T-cell (primary cell): ENCODE measurements at regions not wholly inside any gene's neighbourhood (a gene's known extent, or its start where the extent isn't known, plus 50 kb on each side); places are given as distances from the start of the nearest gene placed in this dataset.

Experiments
- ATAC-seq, 4 experiments: fragments of 200-7000 bp in 3 of 4; fragments of 150-1000 bp in 1 of 4; cut with Tn5 transposase; replicated peaks in 1 of 4; 1 replicate in 3 of 4; 2 replicates in 1 of 4; pipeline ENCODE4 v1.10.0; 2021; ENCODE audit warnings: moderate library complexity in 3 of 4, mild to moderate bottlenecking in 2 of 4, moderate number of reproducible peaks in 1 of 4
- CTCF ChIA-PET, 2 donors: fragments of 300-600 bp; sonication (Branson Sonifier 250); formaldehyde crosslinking; loops; one replicate each; lab custom pipeline; 2022; ENCODE audit warnings: antibody characterized with exemption in 2 of 2; lab: Charles Lee
- POLR2A ChIA-PET, 2 donors: fragments of 300-600 bp; sonication (Branson Sonifier 250); formaldehyde crosslinking; loops; one replicate each; lab custom pipeline; 2022; ENCODE audit warnings: antibody characterized with exemption in 2 of 2; lab: Charles Lee
- DNase-seq, 35 experiments: peaks; one replicate each; pipeline versions ENCODE4 v3.0.0 to v3.0.0-alpha.2; 2013 to 2023
- H3K27ac ChIP-seq: one replicate; pipeline ENCODE4 v1.5.1; 2013; ENCODE audit warnings: low read length
- H3K27me3 ChIP-seq, 2 experiments: replicated peaks in 1 of 2; 1 replicate in 1 of 2; 2 replicates in 1 of 2; pipeline versions ENCODE4 v1.6.1 to v1.7.0; 2013; ENCODE audit warnings: low read length in 1 of 2, mixed read lengths in 1 of 2; ENCODE audit not compliant: control insufficient read depth in 2 of 2, insufficient read depth in 2 of 2; ENCODE audit errors: extremely low read depth in 1 of 2
- H3K36me3 ChIP-seq, 2 donors: 1 replicate in 1 of 2; 2 replicates in 1 of 2; pipeline versions ENCODE4 v1.6.1 to v1.7.0; 2013; ENCODE audit warnings: low read length in 1 of 2; ENCODE audit not compliant: control insufficient read depth in 2 of 2, insufficient read depth in 1 of 2; ENCODE audit errors: extremely low read depth in 1 of 2
- H3K4me1 ChIP-seq, 2 experiments: 1 replicate in 1 of 2; 2 replicates in 1 of 2; pipeline versions ENCODE4 v1.6.1 to v1.7.0; 2013; ENCODE audit warnings: low read length in 2 of 2, mixed read lengths in 1 of 2; ENCODE audit not compliant: insufficient read depth in 2 of 2, control insufficient read depth in 1 of 2; ENCODE audit errors: extremely low read depth in 1 of 2
- H3K4me3 ChIP-seq, 2 donors: 1 replicate in 1 of 2; 2 replicates in 1 of 2; pipeline versions ENCODE4 v1.5.1 to v1.7.0; 2013; ENCODE audit warnings: mild to moderate bottlenecking in 2 of 2, low read length in 1 of 2, moderate library complexity in 1 of 2; ENCODE audit not compliant: control insufficient read depth in 1 of 2; ENCODE audit errors: extremely low read depth in 1 of 2
- H3K9me3 ChIP-seq: 2 replicates; pipeline ENCODE4 v1.7.0; 2013
- H3K27ac Mint-ChIP-seq, 2 donors: one replicate each; pipeline ENCODE4 v1.8.0; 2020 to 2021; ENCODE audit warnings: mild to moderate bottlenecking in 2 of 2, mixed read lengths in 2 of 2
- H3K27me3 Mint-ChIP-seq, 2 donors: one replicate each; pipeline ENCODE4 v1.8.0; 2021 to 2022; ENCODE audit warnings: mixed read lengths in 2 of 2
- H3K36me3 Mint-ChIP-seq: one replicate; pipeline ENCODE4 v1.8.0; 2021; ENCODE audit warnings: mixed read lengths
- H3K4me1 Mint-ChIP-seq, 3 donors: one replicate each; pipeline ENCODE4 v1.8.0; 2020 to 2022; ENCODE audit warnings: mixed read lengths in 3 of 3, mild to moderate bottlenecking in 1 of 3
- H3K4me3 Mint-ChIP-seq, 3 donors: one replicate each; pipeline ENCODE4 v1.8.0; 2020 to 2022; ENCODE audit warnings: mild to moderate bottlenecking in 3 of 3, mixed read lengths in 3 of 3, moderate library complexity in 3 of 3
- H3K9me3 Mint-ChIP-seq, 3 donors: one replicate each; pipeline ENCODE4 v1.8.0; 2020 to 2022; ENCODE audit warnings: mixed read lengths in 3 of 3
- WGBS: methylation state at CpG from one replicate; pipeline ENCODE4 v1.1.5; 2013; ENCODE audit warnings: missing lambda C conversion rate; ENCODE audit not compliant: insufficient coverage; 5-methylcytosine and 5-hydroxymethylcytosine counted together

DNA sequence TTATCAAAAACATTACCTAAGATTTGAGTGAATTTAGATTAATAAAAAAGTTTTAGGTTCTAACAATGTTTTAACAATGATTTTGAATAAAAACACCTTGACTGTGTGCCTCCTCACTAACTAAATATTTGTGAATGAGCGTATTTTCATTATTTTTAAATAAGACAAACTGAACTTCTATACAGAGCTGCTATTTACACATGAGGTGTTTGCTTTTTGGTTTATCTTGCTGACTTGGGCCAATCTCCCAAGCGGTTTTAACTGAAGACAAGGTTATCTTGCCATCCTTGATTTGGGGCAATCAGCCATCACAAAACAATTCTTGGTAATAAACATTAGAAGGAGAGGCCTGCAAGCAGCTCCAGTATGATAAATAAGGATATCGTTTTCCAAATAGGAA lies 108.2 kb upstream of the NRIP1 start:
- H3K27me3 Mint-ChIP-seq = peaks cover under 1 to 12% of the 10 kb centered on the region in 2 donors
- Histone ChIP-seq H3K27me3 (no peaks in the 10 kb centered on the region), H3K27ac (no peak overlapping the region), H3K4me1 (peaks cover 0 to 11% of the 10 kb centered on the region in 2 experiments), H3K9me3 (no peaks in the 10 kb centered on the region), H3K4me3 (no peak overlapping the region), H3K36me3 (no peaks in the 10 kb centered on the region)
- H3K36me3 Mint-ChIP-seq = no peaks in the 10 kb centered on the region
- DNase-seq = no peak
- ChIA-PET POLR2A (no interaction called here), CTCF (no interaction called here)
- WGBS = no CpG with 5 or more reads among the region's 3 CpGs
- no peaks in the 10 kb centered on the region for H3K9me3 Mint-ChIP-seq
- peaks cover 9 to 12% (median 10%) of the 10 kb centered on the region in 3 donors for H3K4me1 Mint-ChIP-seq
- H3K4me3 Mint-ChIP-seq = no peak overlapping the region
- H3K27ac Mint-ChIP-seq = no peak overlapping the region
- ATAC-seq = no peak

DNA sequence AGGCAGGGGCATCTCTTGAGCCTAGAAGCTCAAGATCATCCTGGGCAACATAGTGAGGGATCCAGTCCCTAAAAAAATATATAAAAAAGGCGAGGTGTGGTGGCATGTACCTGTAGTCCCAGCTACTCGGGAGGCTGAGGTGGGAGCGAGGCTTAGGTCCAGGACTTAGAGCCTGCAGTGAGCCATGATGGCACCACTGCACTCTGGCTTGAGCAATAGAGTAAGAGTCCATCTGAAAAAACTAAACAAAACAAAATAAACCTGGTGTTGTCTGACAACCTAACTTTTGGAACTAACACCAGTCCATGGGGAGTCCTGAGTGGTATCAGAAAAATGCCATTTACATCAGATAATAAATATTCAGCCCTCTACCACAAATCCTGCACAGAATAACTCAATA lies 110.1 kb upstream of the NRIP1 start:
- ATAC-seq (no peak), DNase-seq (no peak)
- H3K4me1 ChIP-seq = peaks cover 0 to 11% of the 10 kb centered on the region in 2 experiments
- WGBS = 100% methylated on average over 3 of the region's 3 CpGs
- no peaks in the 10 kb centered on the region for H3K9me3 Mint-ChIP-seq
- H3K4me3 ChIP-seq = no peak overlapping the region
- no peak overlapping the region for H3K27ac Mint-ChIP-seq
- peaks cover 9 to 12% (median 10%) of the 10 kb centered on the region in 3 donors for H3K4me1 Mint-ChIP-seq
- no peak overlapping the region for H3K27ac ChIP-seq
- H3K36me3 Mint-ChIP-seq = no peaks in the 10 kb centered on the region
- H3K27me3 ChIP-seq = no peaks in the 10 kb centered on the region
- ChIA-PET POLR2A (interaction anchor here in 1 of 2 donors (0.6 kb wide), 1 partner anchor 174 kb away, joined by 3 read pairs; no protein-coding TSS in a partner anchor), CTCF (interaction anchor here in 1 of 2 donors (0.7 kb wide), 1 partner anchor 59 kb away, joined by 5 read pairs; no protein-coding TSS in a partner anchor)
- H3K9me3 ChIP-seq = no peaks in the 10 kb centered on the region
- H3K36me3 ChIP-seq = no peaks in the 10 kb centered on the region
- H3K4me3 Mint-ChIP-seq = no peak overlapping the region
- peaks cover 0 to 9% of the 10 kb centered on the region in 2 donors for H3K27me3 Mint-ChIP-seq

GRCh38 chr21:15182731-15183130 lies 117.9 kb upstream of the NRIP1 start:
- POLR2A ChIA-PET = no interaction called here
- no peaks in the 10 kb centered on the region for H3K27me3 Mint-ChIP-seq

DNA sequence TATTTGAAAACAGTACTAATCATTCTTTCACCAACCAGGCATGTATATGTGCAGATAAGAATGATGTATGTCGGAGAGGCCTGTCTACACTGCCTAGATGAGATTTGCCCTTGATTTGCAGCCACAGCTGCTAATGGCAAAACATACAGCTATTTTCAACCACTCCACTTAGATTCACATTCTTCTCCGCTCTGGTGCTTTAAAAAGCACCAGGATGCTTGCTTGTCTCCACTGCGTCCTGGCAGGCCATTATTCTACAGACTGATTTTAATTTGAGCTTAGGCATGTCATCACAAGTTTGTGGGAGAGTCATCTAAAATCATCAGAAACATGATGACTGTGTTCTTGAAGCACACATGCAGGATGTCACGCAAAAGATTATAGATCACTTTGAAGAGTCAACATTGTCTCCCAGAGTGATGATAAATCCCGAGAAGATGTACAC lies 119.0 kb upstream of the NRIP1 start:
- Histone ChIP-seq H3K27me3 (no peaks in the 10 kb centered on the region), H3K4me1 (no peaks in the 10 kb centered on the region), H3K4me3 (no peak overlapping the region), H3K36me3 (no peaks in the 10 kb centered on the region), H3K9me3 (no peaks in the 10 kb centered on the region), H3K27ac (no peak overlapping the region)
- Mint-ChIP-seq H3K4me1 (no peaks in the 10 kb centered on the region), H3K36me3 (no peaks in the 10 kb centered on the region), H3K27me3 (no peaks in the 10 kb centered on the region), H3K4me3 (no peak overlapping the region), H3K27ac (no peak overlapping the region), H3K9me3 (no peaks in the 10 kb centered on the region)
- ChIA-PET CTCF (no interaction called here), POLR2A (interaction anchor here in 1 of 2 donors (0.7 kb wide), 1 partner anchor 34 kb away, joined by 3 read pairs; no protein-coding TSS in a partner anchor)
- DNase-seq (no peak), ATAC-seq (no peak)
- 100% methylated on average over 1 of the region's 5 CpGs for WGBS

More at GRCh38 chr21:15182731-15183130, 117.9 kb upstream of the NRIP1 start:
- WGBS = no CpG with 5 or more reads among the region's 4 CpGs
- no peaks in the 10 kb centered on the region for H3K36me3 ChIP-seq
- no peak overlapping the region for H3K27ac ChIP-seq
- H3K4me1 ChIP-seq = no peaks in the 10 kb centered on the region
- ATAC-seq (no peak), DNase-seq (no peak)
- H3K36me3 Mint-ChIP-seq = no peaks in the 10 kb centered on the region
- no peaks in the 10 kb centered on the region for H3K27me3 ChIP-seq
- H3K9me3 Mint-ChIP-seq = no peaks in the 10 kb centered on the region
- CTCF ChIA-PET = no interaction called here
- H3K4me3 Mint-ChIP-seq = no peak overlapping the region
- no peaks in the 10 kb centered on the region for H3K9me3 ChIP-seq
- H3K4me3 ChIP-seq = no peak overlapping the region
- H3K4me1 Mint-ChIP-seq = no peaks in the 10 kb centered on the region
- H3K27ac Mint-ChIP-seq = no peak overlapping the region

DNA sequence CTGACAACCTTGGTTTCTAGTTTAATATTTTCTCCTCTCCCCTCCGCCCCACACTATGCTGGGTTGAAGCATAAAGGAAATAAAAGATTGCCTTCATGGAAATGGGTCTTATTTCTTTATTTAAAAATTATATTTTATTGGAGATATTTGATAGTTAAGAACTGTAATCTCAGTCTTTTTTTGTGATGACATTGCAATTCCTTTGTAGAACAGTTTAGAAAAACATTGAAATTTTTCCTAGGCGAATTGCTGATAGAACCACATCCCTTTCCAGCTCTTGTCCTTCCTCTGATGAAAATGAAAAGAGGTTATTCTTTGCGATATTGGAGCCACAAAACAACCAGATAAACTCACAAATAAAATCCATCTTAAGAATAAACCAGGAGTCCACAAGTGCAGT lies 125.6 kb upstream of the NRIP1 start:
- POLR2A ChIA-PET = no interaction called here
- H3K4me3 ChIP-seq = no peak overlapping the region
- peaks cover 0 to 4% of the 10 kb centered on the region in 2 experiments for H3K27me3 ChIP-seq
- ATAC-seq = no peak
- no CpG with 5 or more reads among the region's 3 CpGs for WGBS
- no peak overlapping the region for H3K4me3 Mint-ChIP-seq
- no peaks in the 10 kb centered on the region for H3K4me1 Mint-ChIP-seq
- no peaks in the 10 kb centered on the region for H3K9me3 ChIP-seq
- H3K27me3 Mint-ChIP-seq = peaks cover 4% of the 10 kb centered on the region in 2 donors
- no peak for DNase-seq
- H3K36me3 Mint-ChIP-seq = no peaks in the 10 kb centered on the region
- H3K4me1 ChIP-seq = no peaks in the 10 kb centered on the region
- no peak overlapping the region for H3K27ac Mint-ChIP-seq
- CTCF ChIA-PET = no interaction called here
- H3K36me3 ChIP-seq = no peaks in the 10 kb centered on the region
- no peaks in the 10 kb centered on the region for H3K9me3 Mint-ChIP-seq
- no peak overlapping the region for H3K27ac ChIP-seq

GRCh38 chr21:15190837-15191236 lies 126.0 kb upstream of the NRIP1 start:
- H3K4me1 Mint-ChIP-seq = no peaks in the 10 kb centered on the region
- ChIA-PET POLR2A (no interaction called here), CTCF (no interaction called here)
- WGBS = 100% methylated on average over 1 of the region's 5 CpGs
- H3K9me3 ChIP-seq = no peaks in the 10 kb centered on the region
- H3K4me3 Mint-ChIP-seq = no peak overlapping the region
- ATAC-seq = no peak
- H3K4me1 ChIP-seq = no peaks in the 10 kb centered on the region
- peaks cover 4% of the 10 kb centered on the region in 2 donors for H3K27me3 Mint-ChIP-seq
- H3K27ac ChIP-seq = no peak overlapping the region
- no peaks in the 10 kb centered on the region for H3K9me3 Mint-ChIP-seq
- no peaks in the 10 kb centered on the region for H3K36me3 Mint-ChIP-seq
- no peaks in the 10 kb centered on the region for H3K36me3 ChIP-seq
- no peak for DNase-seq
- H3K27me3 ChIP-seq = peaks cover 0 to 4% of the 10 kb centered on the region in 2 experiments
- H3K4me3 ChIP-seq = no peak overlapping the region
- H3K27ac Mint-ChIP-seq = no peak overlapping the region

DNA sequence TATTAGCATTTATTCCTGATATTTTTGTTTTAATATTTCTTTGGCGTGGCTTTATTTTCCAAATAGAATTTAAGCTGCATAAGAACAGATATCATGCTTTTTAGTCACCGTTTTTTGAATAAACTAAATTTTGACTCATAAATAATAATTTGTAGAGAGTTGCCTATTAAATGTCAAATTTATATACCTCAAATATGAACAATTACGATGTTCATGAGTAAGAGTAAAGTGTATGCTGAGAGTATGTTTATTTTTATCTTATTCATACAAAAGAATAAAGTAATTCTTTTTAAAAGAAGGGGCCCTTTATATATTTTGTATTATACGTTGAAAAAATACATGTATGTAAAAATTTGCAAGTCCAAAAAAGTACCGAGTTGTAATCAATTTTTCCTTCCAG lies 126.5 kb upstream of the NRIP1 start:
- peaks cover 4% of the 10 kb centered on the region in 2 donors for H3K27me3 Mint-ChIP-seq
- H3K27me3 ChIP-seq = peaks cover 0 to 4% of the 10 kb centered on the region in 2 experiments
- H3K4me3 ChIP-seq = no peak overlapping the region
- no peaks in the 10 kb centered on the region for H3K9me3 ChIP-seq
- WGBS = no CpG with 5 or more reads among the region's 5 CpGs
- ChIA-PET CTCF (no interaction called here), POLR2A (no interaction called here)
- DNase-seq (no peak), ATAC-seq (no peak)
- H3K27ac ChIP-seq = no peak overlapping the region
- no peaks in the 10 kb centered on the region for H3K4me1 Mint-ChIP-seq
- no peaks in the 10 kb centered on the region for H3K36me3 Mint-ChIP-seq
- no peaks in the 10 kb centered on the region for H3K36me3 ChIP-seq
- no peaks in the 10 kb centered on the region for H3K4me1 ChIP-seq
- no peak overlapping the region for H3K4me3 Mint-ChIP-seq
- H3K27ac Mint-ChIP-seq = no peak overlapping the region
- H3K9me3 Mint-ChIP-seq = no peaks in the 10 kb centered on the region
